Islet precursor cell (in vitro differentiated cells): ENCODE measurements at regions not wholly inside any gene's neighbourhood (a gene's known extent, or its start where the extent isn't known, plus 50 kb on each side); places are given as distances from the start of the nearest gene placed in this dataset.

Experiments
- DNase-seq: peaks from one replicate; pipeline ENCODE4 v3.0.0-alpha.2; 2018

GRCh38 chr2:75276093-75277029, 77.0 kb upstream of the TACR1 start:
- DNase-seq, result no peak

- no peak for DNase-seq
Observed at GRCh38 chr2:75274936-75275335, 75.6 kb upstream of the TACR1 start.

GRCh38 chr2:75268112-75268511, 68.8 kb upstream of the TACR1 start:
- no peak for DNase-seq

GRCh38 chr2:75261923-75262322, 62.6 kb upstream of the TACR1 start:
- no peak for DNase-seq

- DNase-seq, result no peak
Observed at GRCh38 chr2:75260946-75261345, 61.6 kb upstream of the TACR1 start.

- DNase-seq, result no peak
Observed at GRCh38 chr2:75258620-75259019, 59.3 kb upstream of the TACR1 start.

GRCh38 chr2:75256485-75256884, 57.2 kb upstream of the TACR1 start:
- DNase-seq, result no peak

- no peak for DNase-seq
Observed at GRCh38 chr2:75253526-75253925, 54.2 kb upstream of the TACR1 start.

- DNase-seq, result no peak
Observed at GRCh38 chr2:75251896-75252295, 52.6 kb upstream of the TACR1 start.
